HG02588 (cell line): ENCODE measurements at regions not wholly inside any gene's neighbourhood (a gene's known extent, or its start where the extent isn't known, plus 50 kb on each side); places are given as distances from the start of the nearest gene placed in this dataset.

Source experiments
- ATAC-seq: cut with Tn5 transposase; IDR thresholded peaks from one replicate; pipeline ENCODE4 v1.9.1; 2021; ENCODE audit warnings: mild to moderate bottlenecking, moderate library complexity; ENCODE audit not compliant: unreplicated experiment

GRCh38 chrX:21126661-21127060 lies 247.6 kb upstream of the CNKSR2 start:
- no peak for ATAC-seq

GRCh38 chrX:21131346-21131745 lies 242.9 kb upstream of the CNKSR2 start:
- ATAC-seq: no peak

DNA sequence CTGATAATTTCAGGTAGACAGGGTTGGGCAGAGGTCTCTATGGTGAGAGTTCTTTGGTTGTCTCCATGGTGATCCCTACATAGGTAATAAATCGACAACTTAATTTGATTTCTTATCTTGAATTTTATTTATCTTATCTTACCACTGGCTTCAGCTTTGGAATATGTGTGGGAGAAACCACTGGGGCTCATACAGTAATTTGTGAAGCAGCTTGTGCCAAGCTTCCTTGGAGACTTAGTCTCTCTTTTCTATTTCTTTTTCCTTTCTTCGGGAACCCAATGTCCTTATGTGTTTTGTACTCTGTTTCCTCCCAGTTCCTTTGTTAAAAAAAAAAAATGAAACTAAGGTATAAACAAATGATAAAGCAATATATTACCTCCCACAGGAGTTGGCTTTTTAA lies 242.4 kb upstream of the CNKSR2 start:
- ATAC-seq: no peak

DNA sequence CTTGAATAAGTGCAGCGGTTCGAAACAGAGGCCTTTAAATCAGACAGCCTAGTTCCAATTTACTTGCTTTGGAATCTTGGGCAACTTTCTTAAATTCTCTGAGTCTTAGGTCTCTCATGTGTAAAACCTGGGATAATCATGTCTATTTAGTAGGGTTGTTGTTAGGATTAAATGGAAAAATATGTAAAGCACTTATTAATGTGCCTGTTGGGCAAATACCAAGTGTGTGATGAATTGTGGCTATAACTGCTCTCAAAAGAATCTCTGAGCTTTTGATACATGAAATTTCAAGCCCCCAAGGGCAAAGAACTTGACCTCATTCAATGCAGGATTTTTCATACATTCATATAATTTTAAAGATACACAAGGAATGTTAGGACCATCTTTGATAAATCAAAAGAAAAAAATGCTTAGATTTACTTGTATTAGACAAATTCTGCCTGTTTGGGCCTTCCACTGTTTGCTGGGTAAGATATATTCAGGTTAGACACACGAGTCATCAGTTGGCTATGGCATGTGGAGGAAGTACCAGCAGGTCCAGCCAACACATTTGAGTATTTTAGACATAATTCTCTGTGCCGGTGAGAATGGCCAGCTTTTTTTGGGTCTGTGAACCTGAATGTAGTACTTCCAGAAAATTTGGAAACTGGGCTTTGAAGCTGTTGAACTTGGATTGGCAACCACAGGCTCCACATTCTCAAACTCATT lies 241.4 kb upstream of the CNKSR2 start:
- no peak for ATAC-seq

DNA sequence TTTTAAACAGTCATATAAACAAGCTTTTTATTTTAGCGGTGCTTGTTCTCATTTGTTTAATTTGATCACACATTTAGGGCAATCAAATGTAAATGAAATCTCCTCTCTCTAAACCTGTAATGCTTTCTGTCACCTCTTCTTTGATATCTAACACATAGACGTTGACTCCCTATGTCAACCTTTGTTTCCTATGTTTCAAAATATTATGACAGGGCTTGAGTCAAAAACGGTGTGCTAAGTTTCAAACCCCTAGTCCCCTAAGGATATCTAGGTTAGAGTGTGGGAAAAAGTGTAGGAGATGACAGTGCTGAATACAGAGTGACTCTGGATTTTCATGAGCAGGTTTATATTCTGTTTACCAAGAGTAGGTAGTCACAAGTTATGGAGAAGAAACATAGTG lies 224.0 kb upstream of the CNKSR2 start:
- ATAC-seq: no peak

- ATAC-seq: no peak
Measured at GRCh38 chrX:21151051-21151450, 223.2 kb upstream of the CNKSR2 start.

DNA sequence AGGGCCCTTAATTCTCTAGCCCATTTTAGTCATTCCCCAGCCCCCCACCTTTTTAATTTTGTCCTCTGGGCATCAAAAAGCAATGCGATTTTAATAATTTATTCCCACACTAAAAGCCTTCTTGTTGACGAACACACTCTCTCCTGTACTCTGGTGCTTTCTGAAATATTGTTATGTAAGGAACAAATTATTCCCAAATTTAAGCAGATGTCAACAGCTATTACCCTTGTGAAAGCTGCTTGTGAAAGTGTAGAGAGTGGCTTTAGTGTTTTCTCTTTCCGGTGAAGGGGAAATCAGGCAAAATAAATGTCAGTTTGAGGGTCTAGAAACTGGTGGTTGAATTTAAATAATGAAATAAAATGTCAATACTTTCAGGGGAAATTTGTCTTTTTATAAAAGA lies 221.2 kb upstream of the CNKSR2 start:
- no peak for ATAC-seq

DNA sequence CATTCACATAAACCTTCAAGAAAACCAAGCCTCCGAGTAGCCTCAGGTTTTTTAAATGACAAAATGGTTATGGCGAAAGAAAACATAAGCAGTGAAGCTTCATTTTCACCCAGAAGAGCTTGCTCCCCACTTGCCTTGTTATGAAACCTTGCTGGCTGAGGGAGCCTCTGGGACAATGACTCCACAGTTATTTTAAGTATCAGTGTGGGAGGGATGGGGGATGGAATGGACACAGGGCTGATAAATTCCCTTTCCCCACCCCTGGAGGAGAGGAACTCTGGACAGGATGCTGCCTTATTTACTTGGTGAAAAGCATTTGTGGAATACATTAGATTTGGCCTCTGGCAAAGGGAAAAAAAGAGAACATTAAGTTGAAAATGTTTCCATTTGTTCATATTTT lies 220.7 kb upstream of the CNKSR2 start:
- no peak for ATAC-seq

- no peak for ATAC-seq
Measured at GRCh38 chrX:21155916-21156315, 218.3 kb upstream of the CNKSR2 start.

DNA sequence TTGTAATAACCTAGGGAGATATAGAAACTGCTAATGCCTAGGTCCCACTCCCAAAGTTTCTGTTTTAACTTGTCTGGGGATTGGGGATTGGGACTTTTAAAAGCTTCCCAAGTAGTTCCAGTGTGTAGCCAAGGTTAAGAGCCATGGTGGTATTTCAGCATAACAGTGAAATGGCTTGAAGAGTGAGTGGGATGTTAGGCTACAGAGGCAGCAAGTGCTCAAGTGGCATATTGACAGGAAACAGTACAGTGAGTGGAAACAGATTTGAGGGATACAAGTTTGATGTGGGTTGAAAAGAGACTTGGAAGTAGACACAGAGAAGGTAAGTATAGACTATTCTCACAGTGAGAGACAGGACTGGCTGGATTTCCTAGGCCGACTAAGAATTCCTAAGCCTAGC lies 217.6 kb upstream of the CNKSR2 start:
- no peak for ATAC-seq

DNA sequence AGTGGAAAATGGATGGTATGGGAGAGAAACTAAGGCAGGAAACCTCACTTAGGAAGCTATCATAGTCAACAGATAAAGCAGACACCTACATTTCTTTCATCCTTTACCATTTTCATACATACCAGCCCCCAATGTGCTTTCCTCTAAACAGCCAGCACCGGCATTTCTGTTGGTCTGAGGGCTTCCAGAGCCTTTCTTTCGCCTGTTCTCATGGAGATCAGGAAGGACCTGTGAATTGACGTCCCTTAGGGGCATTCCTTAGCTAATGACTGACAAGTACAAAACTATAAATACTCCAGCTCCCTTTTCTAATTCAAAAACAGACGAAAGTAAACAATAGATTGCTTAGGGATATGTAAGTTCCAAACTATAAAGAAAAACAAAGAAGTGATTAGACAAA lies 215.5 kb upstream of the CNKSR2 start:
- no peak for ATAC-seq

DNA sequence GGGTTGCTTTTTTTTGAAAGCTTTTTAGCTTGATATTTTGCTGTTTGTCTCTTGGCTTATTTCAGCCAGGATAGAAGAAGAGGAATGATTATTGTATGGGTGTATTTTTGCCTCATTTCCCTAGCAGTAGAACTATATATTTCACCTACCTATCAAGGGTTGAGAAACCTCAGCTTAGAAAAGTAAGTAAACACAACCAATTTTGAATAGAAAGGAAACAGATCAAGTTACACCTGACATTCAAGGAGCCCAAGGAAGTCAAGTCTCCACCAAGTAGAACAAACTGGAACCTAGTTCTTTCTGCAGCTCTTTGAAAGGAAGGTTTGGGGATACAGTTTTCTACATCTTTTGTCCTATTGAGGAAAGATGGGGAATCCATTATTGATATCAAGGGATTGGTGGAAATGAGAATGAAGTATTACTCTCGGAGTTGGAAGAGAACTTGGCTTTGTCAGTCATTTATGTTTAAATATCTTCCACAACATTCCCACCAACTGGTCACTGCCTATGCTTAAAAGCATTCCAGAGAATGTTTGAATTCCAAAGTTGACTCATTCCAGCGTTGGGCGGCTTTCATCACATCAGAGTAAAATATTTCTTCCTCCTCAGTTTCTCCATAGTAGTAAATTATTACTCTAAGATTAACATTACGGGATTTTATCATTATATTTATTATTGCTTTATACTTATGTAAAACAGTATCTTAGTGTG lies 207.8 kb upstream of the CNKSR2 start:
- no peak for ATAC-seq

DNA sequence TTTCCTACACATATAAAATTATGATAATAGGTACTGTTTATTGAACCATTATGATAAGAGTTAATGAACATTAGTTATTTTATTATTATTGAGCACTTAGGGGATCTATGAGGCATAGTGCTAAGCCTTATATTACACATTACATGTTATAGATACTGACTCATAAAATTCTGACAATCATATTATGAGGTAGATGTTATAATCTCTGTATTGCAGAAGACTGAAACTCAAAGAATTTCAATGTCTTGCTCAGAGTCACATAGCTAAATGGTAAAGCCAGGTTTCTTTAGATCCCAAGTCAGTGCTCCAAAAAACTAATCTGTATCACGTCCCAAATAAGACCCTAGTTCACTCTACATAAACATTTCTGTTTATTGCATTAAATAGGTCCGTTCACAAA lies 207.2 kb upstream of the CNKSR2 start:
- ATAC-seq: no peak

DNA sequence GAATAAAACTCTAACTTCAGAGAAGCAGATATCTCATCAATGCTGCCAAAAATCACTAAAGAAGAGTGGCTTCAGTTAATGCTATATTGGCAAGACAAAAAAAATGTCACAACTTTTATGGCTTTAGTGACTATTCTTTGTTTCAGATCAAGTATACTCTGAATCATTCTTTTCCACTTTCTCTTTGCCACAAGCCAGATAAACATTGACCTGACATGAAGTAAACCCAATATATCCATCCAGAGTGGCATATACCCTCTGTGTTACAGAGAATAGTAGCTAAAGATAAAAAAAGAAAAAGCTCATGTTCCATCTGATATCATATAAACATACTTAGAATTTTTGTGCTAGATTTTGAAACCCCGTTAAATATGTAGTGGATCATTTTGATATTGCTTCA lies 206.7 kb upstream of the CNKSR2 start:
- ATAC-seq: no peak

DNA sequence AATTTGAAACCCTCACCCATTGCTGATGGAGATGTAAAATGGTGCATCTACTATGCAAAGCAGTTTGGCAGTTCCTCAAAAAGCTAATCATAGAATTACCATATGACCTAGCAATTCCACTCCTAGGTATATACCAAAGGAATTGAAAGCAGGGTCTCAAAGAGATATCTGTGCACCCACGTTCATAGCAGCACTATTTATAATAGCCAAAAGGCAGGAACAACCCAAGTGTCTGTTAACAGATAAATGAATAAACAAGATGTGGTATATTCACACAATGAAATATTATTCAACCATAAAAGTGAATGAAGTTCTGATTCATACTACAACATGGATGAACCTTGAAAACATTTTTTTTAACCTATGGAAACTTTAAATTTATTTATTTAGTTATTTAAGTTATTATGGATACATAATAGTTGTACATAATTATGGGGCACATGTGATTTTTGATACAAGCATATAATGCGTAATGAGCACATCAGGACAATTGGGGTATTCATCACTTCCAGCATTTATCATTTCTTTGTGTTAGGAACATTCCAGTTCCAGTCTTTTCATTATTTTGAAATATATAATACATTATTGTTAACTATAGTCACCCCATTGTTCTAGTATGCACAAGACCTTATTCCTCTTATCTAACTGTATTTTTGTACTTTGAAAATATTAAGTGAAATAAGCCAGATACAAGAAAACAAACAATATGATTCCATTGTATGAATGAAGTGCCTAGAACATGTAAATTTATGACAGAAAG lies 205.6 kb upstream of the CNKSR2 start:
- no peak for ATAC-seq

DNA sequence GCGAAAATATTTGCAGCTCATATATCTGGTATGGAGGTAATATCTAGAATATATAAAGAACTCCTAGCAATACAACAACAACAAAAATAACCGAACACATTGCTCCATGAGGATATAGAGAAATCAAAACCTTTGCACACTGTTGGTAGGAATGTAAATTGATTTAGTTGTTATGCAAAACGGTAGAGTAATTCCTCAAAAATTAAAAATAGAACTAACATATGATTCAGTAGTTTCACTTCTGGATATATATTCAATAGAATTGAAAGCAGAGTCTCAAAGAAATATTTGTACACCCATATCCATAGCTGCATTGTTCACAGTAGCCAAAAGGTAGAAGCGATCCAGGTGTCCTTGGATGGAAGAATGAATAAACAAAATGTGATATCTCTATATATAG lies 203.0 kb upstream of the CNKSR2 start:
- ATAC-seq: no peak

GRCh38 chrX:21174439-21174838 lies 199.8 kb upstream of the CNKSR2 start:
- no peak for ATAC-seq

- ATAC-seq: no peak
Measured at GRCh38 chrX:21176921-21177571, 197.2 kb upstream of the CNKSR2 start.

DNA sequence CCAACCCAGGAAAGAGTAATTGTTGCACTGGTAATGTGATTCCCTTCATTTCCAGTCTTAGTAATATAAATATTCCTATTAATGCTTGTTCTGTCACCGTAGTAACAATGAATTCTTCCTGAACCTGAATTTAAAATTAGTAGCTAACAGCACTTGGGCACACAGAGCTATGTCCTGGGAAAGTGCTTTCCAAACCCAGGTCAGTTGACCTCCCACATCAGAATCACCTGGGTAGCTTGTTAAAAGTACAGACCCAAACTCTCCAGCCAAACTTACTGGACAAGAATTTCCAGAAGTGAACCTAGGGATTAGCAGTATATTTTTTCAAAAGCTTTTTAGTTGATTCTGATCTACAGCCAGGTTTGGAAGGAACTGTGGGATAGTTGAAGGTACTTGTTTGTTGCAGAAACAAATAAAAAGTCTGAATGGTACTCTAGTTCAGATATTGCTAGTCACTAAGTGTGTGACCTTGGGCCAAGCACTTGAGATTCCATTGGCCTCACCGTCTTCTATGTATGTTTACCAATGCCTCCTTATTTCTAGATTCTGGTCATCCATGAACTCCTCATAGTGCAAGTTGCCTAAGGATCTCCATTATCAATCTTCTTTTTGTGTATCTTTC lies 192.9 kb upstream of the CNKSR2 start:
- no peak for ATAC-seq

GRCh38 chrX:21193196-21193595 lies 181.0 kb upstream of the CNKSR2 start:
- no peak for ATAC-seq

DNA sequence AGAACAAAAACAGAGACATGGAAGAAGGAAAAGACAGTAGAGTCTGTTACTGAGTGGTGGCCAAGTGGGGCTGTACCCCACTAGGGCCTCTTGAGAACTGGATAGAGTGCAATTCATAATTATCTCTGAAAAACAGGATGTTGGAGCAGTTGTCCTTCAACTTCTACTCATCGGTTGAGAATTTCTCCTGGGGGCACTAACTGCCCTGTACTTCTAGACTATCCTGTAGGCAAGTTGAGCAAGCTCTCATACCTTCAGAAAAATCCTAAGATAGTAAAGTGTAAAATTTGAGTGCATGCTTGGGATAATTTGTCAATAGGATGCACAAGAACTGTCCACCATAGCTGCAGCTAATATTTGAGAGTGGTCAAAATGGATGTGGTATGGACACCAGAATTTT lies 179.7 kb upstream of the CNKSR2 start:
- ATAC-seq: no peak
